H9 (cell line): ENCODE measurements at regions not wholly inside any gene's neighbourhood (a gene's known extent, or its start where the extent isn't known, plus 50 kb on each side); places are given as distances from the start of the nearest gene placed in this dataset.
"Not testable (repeated sequence)": the region's sequence is repeated elsewhere in the genome, so short reads cannot be mapped to it uniquely, and the experiment has no call there.

Source experiments
- DNase-seq: peaks from one replicate; pipeline ENCODE4 v3.0.0-alpha.2; 2017
- H2AFZ ChIP-seq: one replicate; pipeline ENCODE4 v1.6.1; 2013; ENCODE audit warnings: mild to moderate bottlenecking, low read length, control low read depth, moderate library complexity
- H2AK5ac ChIP-seq: 2 replicates; pipeline ENCODE4 v1.6.1; 2013; ENCODE audit warnings: low read length, control low read depth, mixed read lengths; ENCODE audit not compliant: insufficient read length
- H2BK120ac ChIP-seq: one replicate; pipeline ENCODE4 v1.6.1; 2013; ENCODE audit warnings: low read depth, mild to moderate bottlenecking, low read length, control low read depth, inconsistent platforms; ENCODE audit not compliant: poor library complexity, severe bottlenecking
- H2BK12ac ChIP-seq: 2 replicates; pipeline ENCODE4 v1.6.1; 2013; ENCODE audit warnings: low read length, control low read depth, mixed read lengths, low read depth; ENCODE audit not compliant: insufficient read length
- H2BK15ac ChIP-seq: 2 replicates; pipeline ENCODE4 v1.6.1; 2013; ENCODE audit warnings: low read depth, low read length, control low read depth
- H2BK20ac ChIP-seq: one replicate; pipeline ENCODE4 v1.6.1; 2013; ENCODE audit warnings: low read depth, mild to moderate bottlenecking, low read length, control low read depth, inconsistent platforms; ENCODE audit not compliant: poor library complexity, severe bottlenecking
- H2BK5ac ChIP-seq: 2 replicates; pipeline ENCODE4 v1.6.1; 2013; ENCODE audit warnings: low read length, control low read depth, mixed read lengths; ENCODE audit not compliant: insufficient read length
- H3K14ac ChIP-seq: 2 replicates; pipeline ENCODE4 v1.6.1; 2013; ENCODE audit warnings: low read length, control low read depth; ENCODE audit not compliant: insufficient read depth
- H3K18ac ChIP-seq: 2 replicates; pipeline ENCODE4 v1.6.1; 2013; ENCODE audit warnings: low read depth, mild to moderate bottlenecking, mixed read lengths, low read length, control low read depth; ENCODE audit not compliant: insufficient read length
- H3K23ac ChIP-seq: 2 replicates; pipeline ENCODE4 v1.6.1; 2013; ENCODE audit warnings: low read length, control low read depth, mixed read lengths, low read depth; ENCODE audit not compliant: insufficient read length
- H3K23me2 ChIP-seq: 2 replicates; pipeline ENCODE4 v1.6.1; 2013; ENCODE audit warnings: low read depth, mild to moderate bottlenecking, mixed read lengths, low read length, control low read depth; ENCODE audit not compliant: insufficient read length, poor library complexity, severe bottlenecking
- H3K27ac ChIP-seq: 2 replicates; pipeline ENCODE4 v1.5.1; 2013; ENCODE audit warnings: low read length, control low read depth, mixed read lengths, low read depth; ENCODE audit not compliant: insufficient read length
- H3K27me3 ChIP-seq: 2 replicates; pipeline ENCODE4 v1.6.1; 2013; ENCODE audit warnings: low read length, control low read depth, inconsistent platforms; ENCODE audit not compliant: insufficient read depth
- H3K4ac ChIP-seq: 2 replicates; pipeline ENCODE4 v1.6.1; 2013; ENCODE audit warnings: low read depth, mild to moderate bottlenecking, control low read depth, inconsistent platforms, low read length, moderate library complexity
- H3K4me1 ChIP-seq: 2 replicates; pipeline ENCODE4 v1.6.1; 2013; ENCODE audit warnings: low read length, control low read depth, inconsistent platforms; ENCODE audit not compliant: insufficient read depth
- H3K4me2 ChIP-seq: 2 replicates; pipeline ENCODE4 v1.6.1; 2013; ENCODE audit warnings: low read length, control low read depth, mixed read lengths; ENCODE audit not compliant: insufficient read length, insufficient read depth
- H3K56ac ChIP-seq: 2 replicates; pipeline ENCODE4 v1.6.1; 2013; ENCODE audit warnings: low read depth, mild to moderate bottlenecking, mixed read lengths, low read length, control low read depth; ENCODE audit not compliant: insufficient read length
- H3K79me1 ChIP-seq: 2 replicates; pipeline ENCODE4 v1.6.1; 2013; ENCODE audit warnings: low read depth, mild to moderate bottlenecking, moderate library complexity, low read length, control low read depth, inconsistent platforms; ENCODE audit not compliant: insufficient read depth, poor library complexity, severe bottlenecking
- H3K79me2 ChIP-seq: 2 replicates; pipeline ENCODE4 v1.6.1; 2013; ENCODE audit warnings: low read length, control low read depth, inconsistent platforms; ENCODE audit not compliant: insufficient read depth
- H3K9ac ChIP-seq: 2 replicates; pipeline ENCODE4 v1.6.1; 2013; ENCODE audit warnings: low read length, control low read depth, mixed read lengths; ENCODE audit not compliant: insufficient read length; ENCODE audit errors: extremely low read depth
- H3K9me3 ChIP-seq: one replicate; pipeline ENCODE4 v1.6.1; 2013; ENCODE audit warnings: low read depth, low read length, inconsistent platforms; ENCODE audit not compliant: control insufficient read depth
- H3T11ph ChIP-seq: one replicate; pipeline ENCODE4 v1.6.1; 2013; ENCODE audit warnings: mild to moderate bottlenecking, low read length, control low read depth, inconsistent platforms
- H4K20me1 ChIP-seq: one replicate; pipeline ENCODE4 v1.6.1; 2013; ENCODE audit not compliant: control insufficient read depth, insufficient read length, insufficient read depth
- H4K5ac ChIP-seq: 2 replicates; pipeline ENCODE4 v1.6.1; 2013; ENCODE audit warnings: low read depth, mild to moderate bottlenecking, mixed read lengths, low read length, control low read depth; ENCODE audit not compliant: insufficient read length
- H4K8ac ChIP-seq: replicated peaks from 2 replicates; pipeline ENCODE4 v1.6.1; 2013; ENCODE audit warnings: low read length, control low read depth, mixed read lengths, low read depth; ENCODE audit not compliant: insufficient read length
- H4K91ac ChIP-seq: 2 replicates; pipeline ENCODE4 v1.6.1; 2013; ENCODE audit warnings: low read depth, mild to moderate bottlenecking, moderate library complexity, mixed read lengths, low read length, control low read depth; ENCODE audit not compliant: insufficient read length
- H3K27ac Mint-ChIP-seq, 3 experiments: 2 replicates in 2 of 3; 3 replicates in 1 of 3; pipeline ENCODE4 v1.8.0; 2020 to 2021; ENCODE audit warnings: mixed read lengths in 3 of 3, mild to moderate bottlenecking in 1 of 3, moderate library complexity in 1 of 3
- H3K27me3 Mint-ChIP-seq: 2 replicates; pipeline ENCODE4 v1.8.0; 2021; ENCODE audit warnings: low read depth, mild to moderate bottlenecking, moderate library complexity, mixed read lengths
- H3K36me3 Mint-ChIP-seq, 3 experiments: 2 replicates in 2 of 3; 3 replicates in 1 of 3; pipeline ENCODE4 v1.8.0; 2020 to 2021; ENCODE audit warnings: low read depth in 3 of 3, mixed read lengths in 3 of 3; ENCODE audit not compliant: insufficient read depth in 1 of 3
- H3K4me1 Mint-ChIP-seq, 2 experiments: 2 replicates each; pipeline ENCODE4 v1.8.0; 2020; ENCODE audit warnings: mixed read lengths in 2 of 2
- H3K4me3 Mint-ChIP-seq, 2 experiments: 2 replicates in 1 of 2; 3 replicates in 1 of 2; pipeline ENCODE4 v1.8.0; 2020 to 2021; ENCODE audit warnings: mild to moderate bottlenecking in 2 of 2, mixed read lengths in 2 of 2, moderate library complexity in 1 of 2
- H3K9me3 Mint-ChIP-seq, 2 experiments: 2 replicates in 1 of 2; 3 replicates in 1 of 2; pipeline ENCODE4 v1.8.0; 2020; ENCODE audit warnings: mild to moderate bottlenecking in 2 of 2, mixed read lengths in 2 of 2, moderate library complexity in 1 of 2
- CTCF ChIP-seq: fragments of 200-600 bp; sonication (generic); conservative IDR thresholded peaks from 3 replicates; pipeline ENCODE4 v1.8.0; 2021; ENCODE audit warnings: antibody characterized with exemption, mild to moderate bottlenecking
- WGBS: extraction: QIAGEN DNeasy Blood & Tissue Kit; methylation state at CpG from one replicate; pipeline ENCODE4 v1.1.7; 2013; ENCODE audit warnings: missing lambda C conversion rate, low lambda C conversion rate, mixed read lengths; ENCODE audit not compliant: insufficient read length; ENCODE audit errors: extremely low coverage; 5-methylcytosine and 5-hydroxymethylcytosine counted together

GRCh38 chr21:17279663-17280062, 233.2 kb upstream of the CXADR start:
- peaks cover 6 to 12% (median 6%) of the 10 kb centered on the region in 3 experiments; a peak in 5 of 7 replicates for H3K36me3 Mint-ChIP-seq
- no peak overlapping the region for H4K5ac ChIP-seq
- WGBS: no CpG with 5 or more reads among the region's 3 CpGs
- no peaks in the 10 kb centered on the region for H4K20me1 ChIP-seq
- no peak overlapping the region for H3K56ac ChIP-seq
- H3K9me3 ChIP-seq: no peaks in the 10 kb centered on the region
- H4K8ac ChIP-seq: no peak overlapping the region
- no peak overlapping the region for H3K23ac ChIP-seq
- H2BK5ac ChIP-seq: no peak overlapping the region
- no peak for DNase-seq
- no peak overlapping the region for H3K4me3 Mint-ChIP-seq
- no peak overlapping the region for H4K91ac ChIP-seq
- H3K4me2 ChIP-seq: no peak overlapping the region
- no peak overlapping the region for H3K9ac ChIP-seq
- no peak overlapping the region for H3K18ac ChIP-seq
- no peak for TF ChIP-seq CTCF
- H3K4me1 Mint-ChIP-seq: no peaks in the 10 kb centered on the region
- no peak overlapping the region for H3K4ac ChIP-seq
- H2BK20ac ChIP-seq: no peak overlapping the region
- no peak overlapping the region for H2BK12ac ChIP-seq
- H2BK120ac ChIP-seq: no peak overlapping the region
- no peaks in the 10 kb centered on the region for H3K79me1 ChIP-seq
- no peaks in the 10 kb centered on the region for H3K23me2 ChIP-seq
- no peak overlapping the region for H3K27ac Mint-ChIP-seq
- H2AK5ac ChIP-seq: no peak overlapping the region
- no peak overlapping the region for H3K14ac ChIP-seq
- H3T11ph ChIP-seq: no peak overlapping the region
- H3K27me3 ChIP-seq: no peaks in the 10 kb centered on the region
- peaks cover 6 to 34% of the 10 kb centered on the region in 2 experiments; a peak in 4 of 5 replicates for H3K9me3 Mint-ChIP-seq
- H3K79me2 ChIP-seq: no peaks in the 10 kb centered on the region
- H3K27ac ChIP-seq: no peak overlapping the region
- H3K4me1 ChIP-seq: no peaks in the 10 kb centered on the region
- H2AFZ ChIP-seq: no peak overlapping the region
- no peak overlapping the region for H2BK15ac ChIP-seq
- no peaks in the 10 kb centered on the region; the same call in 1 of the 2 replicates for H3K27me3 Mint-ChIP-seq

DNA sequence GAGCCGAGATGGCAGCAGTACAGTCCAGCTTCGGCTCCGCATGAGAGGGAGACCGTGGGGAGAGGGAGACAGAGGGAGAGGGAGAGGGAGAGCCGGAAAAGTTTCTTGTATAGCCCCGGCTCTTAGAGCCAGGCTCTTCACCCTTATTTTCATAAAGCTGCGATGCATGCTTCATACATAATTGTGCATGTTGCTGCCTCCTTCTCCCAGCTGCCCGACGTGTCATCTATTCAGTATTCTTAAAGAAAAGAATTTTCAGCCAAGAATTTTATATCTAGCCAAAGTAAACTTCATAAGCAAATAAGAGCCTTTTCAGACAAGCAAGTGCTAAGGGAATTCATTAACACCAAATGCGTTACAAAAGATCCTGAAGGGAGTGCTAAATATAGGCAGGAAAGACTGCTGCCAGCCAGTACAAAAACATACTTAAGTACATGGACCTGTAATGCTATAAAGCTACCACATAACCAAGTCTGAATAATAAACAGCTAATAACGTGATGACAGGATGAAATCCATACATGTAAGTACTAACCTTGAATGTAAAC, 219.8 kb upstream of the CXADR start:
- H3K9me3 ChIP-seq, H3K4ac ChIP-seq, H2BK12ac ChIP-seq, H4K20me1 ChIP-seq, H3K23ac ChIP-seq, H2AFZ ChIP-seq, H3K56ac ChIP-seq, H3K23me2 ChIP-seq, H3K4me3 Mint-ChIP-seq, H3T11ph ChIP-seq, H3K79me2 ChIP-seq, H4K5ac ChIP-seq, DNase-seq, H3K79me1 ChIP-seq, H2BK15ac ChIP-seq, H3K9ac ChIP-seq, H3K27me3 Mint-ChIP-seq, H3K27ac Mint-ChIP-seq, H3K18ac ChIP-seq, H3K14ac ChIP-seq, H4K91ac ChIP-seq, H3K27ac ChIP-seq, H3K4me2 ChIP-seq, H3K4me1 ChIP-seq, H2BK20ac ChIP-seq, H2AK5ac ChIP-seq, H3K4me1 Mint-ChIP-seq, H2BK5ac ChIP-seq, H4K8ac ChIP-seq, H2BK120ac ChIP-seq, H3K27me3 ChIP-seq: not testable (repeated sequence)
- WGBS: no CpG with 5 or more reads among the region's 11 CpGs
- Mint-ChIP-seq H3K36me3 (peaks cover 8 to 39% (median 12%) of the 10 kb centered on the region in 3 experiments), H3K9me3 (peaks cover 47 to 51% of the 10 kb centered on the region in 2 experiments)
